Activated gamma-delta T cell (primary cell): ENCODE measurements at regions not wholly inside any gene's neighbourhood (a gene's known extent, or its start where the extent isn't known, plus 50 kb on each side); places are given as distances from the start of the nearest gene placed in this dataset.

Source experiments
- DNase-seq: peaks from one replicate; lab custom pipeline; 2025; lab: John Stamatoyannopoulos, UW

- no peak for DNase-seq
Observed at GRCh38 chr6:21469213-21469612, 124.3 kb upstream of the SOX4 start.

- no peak for DNase-seq
Observed at GRCh38 chr6:21476112-21476511, 117.4 kb upstream of the SOX4 start.

DNA sequence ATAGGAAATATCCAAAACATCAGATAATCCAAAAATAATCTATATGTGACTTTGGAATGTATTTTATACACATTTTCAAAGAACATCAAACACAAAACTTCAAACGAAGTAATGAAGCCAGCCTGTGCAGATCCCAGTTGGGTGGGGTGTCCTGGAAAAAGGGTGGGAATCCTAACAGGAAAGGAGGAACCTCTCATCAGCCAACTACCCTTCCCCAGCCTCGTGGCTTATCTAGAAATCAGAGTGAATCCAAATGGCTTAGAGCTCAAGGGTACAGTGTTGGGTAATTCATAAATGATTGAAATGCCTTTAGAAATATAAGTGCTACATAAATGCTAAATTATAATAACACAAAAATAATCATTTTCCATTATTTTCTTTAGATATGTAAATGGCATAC is 115.1 kb upstream of the SOX4 start:
- DNase-seq = no peak

DNA sequence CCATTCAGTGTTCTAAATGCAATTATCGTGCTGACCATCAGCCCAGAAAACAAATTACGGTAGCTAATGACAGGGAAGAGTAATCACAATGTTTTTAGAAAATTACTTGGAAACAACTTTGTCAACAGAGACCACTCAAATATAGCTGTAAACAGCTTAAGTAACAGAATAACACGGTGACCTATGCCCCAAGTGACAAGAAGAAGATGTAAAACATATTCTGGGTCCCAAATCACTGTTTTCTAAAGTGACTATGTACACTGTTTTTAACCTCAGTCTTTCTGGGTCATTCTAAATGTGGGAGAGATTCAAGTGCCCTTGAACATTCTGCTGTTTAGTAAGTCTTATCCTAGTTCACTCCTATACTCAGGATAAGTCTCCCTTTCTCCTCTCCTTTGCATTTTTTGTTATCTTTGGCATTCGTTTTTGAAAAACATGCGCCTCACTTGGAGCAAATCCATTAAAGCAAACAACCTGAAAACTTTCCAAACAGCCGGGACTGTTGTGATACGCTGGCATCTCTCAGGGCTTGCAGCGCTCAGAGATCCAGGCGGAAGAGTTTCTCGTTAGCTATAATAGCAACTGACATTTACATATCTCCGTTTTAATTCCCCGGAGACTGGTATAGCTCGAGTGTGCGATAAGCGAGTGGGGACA is 114.5 kb upstream of the SOX4 start:
- no peak for DNase-seq

- no peak for DNase-seq
Observed at GRCh38 chr6:21486115-21486514, 107.4 kb upstream of the SOX4 start.

DNA sequence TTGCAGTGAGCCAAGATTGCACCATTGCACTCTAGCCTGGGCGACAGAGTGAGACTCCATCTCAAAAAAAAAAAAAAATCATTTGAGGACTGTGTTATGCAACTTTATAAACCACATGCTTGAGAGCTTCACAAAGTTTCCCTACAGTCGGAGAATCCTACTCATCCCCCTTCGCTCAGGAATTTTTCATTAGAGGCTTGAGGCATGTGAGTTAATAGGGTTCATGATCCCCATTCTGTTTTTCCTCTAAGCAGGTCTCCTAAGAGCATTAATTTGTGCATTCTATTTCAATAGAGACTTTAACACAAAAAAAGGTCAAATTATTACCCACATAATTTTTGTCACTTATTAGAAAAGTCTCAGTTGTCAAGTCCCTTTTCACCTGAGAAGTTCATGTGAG is 103.7 kb upstream of the SOX4 start:
- no peak for DNase-seq

DNA sequence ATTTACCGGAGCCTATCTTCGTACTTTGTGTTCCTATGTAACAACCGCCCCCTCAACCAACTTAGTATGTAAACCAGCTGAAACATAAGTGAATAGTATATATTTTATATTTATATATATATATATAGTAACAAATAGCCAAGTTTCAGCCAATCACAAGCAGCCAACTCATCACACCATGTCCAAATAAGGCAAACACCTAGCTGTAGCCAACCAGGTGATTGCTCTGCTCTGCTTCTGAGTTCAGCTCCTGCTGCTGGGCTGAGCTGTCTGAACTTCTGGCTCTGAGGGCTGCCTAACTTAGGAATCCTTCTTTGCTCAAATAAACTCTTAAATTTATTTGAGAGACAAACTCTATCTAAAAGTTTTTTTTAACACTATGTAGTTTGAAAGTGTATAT is 101.6 kb upstream of the SOX4 start:
- no peak for DNase-seq

- no peak for DNase-seq
Observed at GRCh38 chr6:21494505-21494904, 99.0 kb upstream of the SOX4 start.

DNA sequence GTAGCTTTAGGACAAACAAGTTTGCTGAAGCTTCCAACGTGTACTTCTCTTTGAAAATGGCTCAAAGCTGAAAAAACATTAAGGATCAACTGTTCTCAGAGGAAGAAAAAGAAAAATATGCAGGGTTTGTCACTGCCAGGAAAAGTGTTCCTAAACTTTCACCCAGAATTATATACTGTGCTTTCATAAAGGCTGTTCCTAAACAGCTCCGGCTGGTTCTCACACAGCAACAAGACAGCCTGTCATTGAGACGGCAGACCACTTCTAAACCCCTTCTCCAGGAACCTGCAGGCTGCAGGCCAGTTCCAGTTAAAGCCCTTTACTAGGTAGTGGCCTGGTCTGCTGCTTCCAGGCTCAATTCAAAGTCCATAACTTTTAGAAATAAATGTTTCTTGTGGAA is 97.4 kb upstream of the SOX4 start:
- DNase-seq = no peak

DNA sequence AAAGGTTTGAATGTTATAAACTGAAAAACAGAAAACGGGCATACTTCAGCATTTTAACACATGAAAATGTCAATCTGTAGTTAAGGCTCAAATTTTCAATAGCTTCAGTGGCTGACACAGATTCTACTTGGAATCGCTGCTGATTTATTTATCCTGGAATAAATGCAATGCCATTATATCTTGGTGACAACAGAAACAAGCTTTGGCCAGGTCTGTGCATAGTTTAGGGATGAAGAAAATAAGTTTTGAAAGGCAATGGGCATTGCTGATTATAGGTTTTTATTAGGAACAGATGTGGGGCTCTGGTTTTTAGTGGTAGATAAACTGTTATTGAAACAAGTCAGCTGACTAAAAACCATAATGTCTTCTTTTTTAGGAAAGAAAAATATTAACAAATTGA is 96.8 kb upstream of the SOX4 start:
- DNase-seq = no peak

DNA sequence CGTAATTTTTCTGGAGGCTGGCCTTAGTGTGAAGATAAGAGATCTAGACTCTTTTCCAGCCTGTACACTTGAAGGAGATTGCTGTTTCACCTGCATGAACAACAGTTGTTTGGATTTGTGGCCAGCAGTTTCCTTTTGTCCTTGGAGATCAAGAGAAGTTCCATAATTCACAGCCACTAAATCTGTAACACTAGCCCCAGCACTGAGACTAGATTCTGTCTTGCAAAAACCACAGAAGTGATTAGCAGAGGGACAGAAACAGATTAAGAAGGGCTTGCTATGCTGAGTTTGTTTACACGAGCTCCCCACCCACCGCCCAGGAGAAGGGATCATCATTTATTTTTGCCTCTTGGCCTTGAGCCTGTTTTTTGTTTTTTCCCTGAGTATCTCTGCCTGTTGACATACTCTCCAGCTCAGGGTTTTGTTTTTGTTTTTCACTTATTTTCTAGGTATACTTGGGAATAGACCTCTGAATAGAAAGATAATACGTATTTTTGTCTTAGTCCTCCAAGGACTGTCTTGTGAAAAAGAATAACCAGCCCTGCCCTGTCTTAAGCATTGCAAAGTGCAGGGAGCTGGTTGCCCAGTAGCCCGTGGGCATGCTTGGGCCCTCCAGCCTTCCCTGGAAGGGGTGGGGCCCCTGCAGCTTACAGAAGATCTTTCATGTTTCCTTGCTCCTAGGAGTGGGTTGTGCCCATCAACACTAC is 93.1 kb upstream of the SOX4 start:
- no peak for DNase-seq

DNA sequence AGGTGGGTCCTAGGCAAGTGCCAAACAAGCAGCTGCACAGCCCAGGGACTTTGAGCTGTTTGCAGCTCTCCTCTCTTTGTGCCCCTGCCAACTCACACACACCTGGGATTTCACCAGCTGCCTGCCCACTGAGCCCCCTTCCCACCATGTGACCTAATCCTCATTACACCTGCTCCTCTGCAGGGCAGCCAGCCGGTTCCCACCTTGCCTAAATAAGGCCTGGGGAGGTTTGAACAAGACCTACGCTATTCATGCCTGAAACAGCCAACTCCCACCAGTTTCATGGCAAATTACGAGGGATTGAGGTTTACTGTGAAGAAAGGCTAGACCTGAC is 92.6 kb upstream of the SOX4 start:
- DNase-seq = no peak

- no peak for DNase-seq
Observed at GRCh38 chr6:21501815-21502214, 91.7 kb upstream of the SOX4 start.

GRCh38 chr6:21502682-21503081 is 90.9 kb upstream of the SOX4 start:
- no peak for DNase-seq

- DNase-seq = no peak
Observed at GRCh38 chr6:21504790-21505189, 88.8 kb upstream of the SOX4 start.

DNA sequence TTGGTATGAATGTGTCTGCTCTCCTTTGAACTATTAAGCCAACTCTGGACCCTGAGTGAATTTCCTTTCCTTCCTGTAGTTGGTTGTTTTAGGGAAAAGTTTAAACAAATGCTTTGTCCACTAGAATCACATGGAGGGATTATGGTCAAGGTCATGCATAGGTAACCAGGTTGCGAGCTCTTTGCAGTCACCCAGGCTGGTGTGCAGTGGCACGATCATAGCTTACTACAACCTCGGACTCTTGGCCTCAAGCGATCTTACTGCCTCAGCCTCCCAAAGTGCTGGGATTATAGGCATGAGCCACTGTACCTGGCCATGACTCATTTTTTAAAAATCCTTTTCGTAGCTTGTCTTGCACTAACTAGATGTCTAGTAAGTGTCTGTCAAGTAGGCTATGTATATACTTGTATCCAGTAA is 88.0 kb upstream of the SOX4 start:
- no peak for DNase-seq

- no peak for DNase-seq
Observed at GRCh38 chr6:21506126-21506525, 87.4 kb upstream of the SOX4 start.

DNA sequence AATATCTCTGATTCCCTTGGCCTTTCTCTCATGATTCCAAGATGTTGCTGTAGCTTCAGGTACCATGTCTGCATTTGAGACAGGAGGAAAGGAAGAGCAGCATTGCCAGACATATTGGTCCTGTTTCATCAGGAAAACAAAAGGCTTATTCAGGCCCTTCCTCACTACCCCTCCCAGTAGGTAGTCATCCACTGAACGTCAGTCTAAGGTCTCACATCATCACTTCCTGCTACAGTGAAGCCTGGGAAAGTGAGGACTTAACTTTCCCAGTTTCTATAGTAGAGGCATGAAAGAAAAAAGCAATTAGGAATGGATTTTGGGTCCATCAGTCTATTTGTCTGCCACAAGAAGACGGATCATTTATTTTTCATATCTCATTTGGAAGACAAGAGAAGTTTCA is 85.7 kb upstream of the SOX4 start:
- DNase-seq = no peak

DNA sequence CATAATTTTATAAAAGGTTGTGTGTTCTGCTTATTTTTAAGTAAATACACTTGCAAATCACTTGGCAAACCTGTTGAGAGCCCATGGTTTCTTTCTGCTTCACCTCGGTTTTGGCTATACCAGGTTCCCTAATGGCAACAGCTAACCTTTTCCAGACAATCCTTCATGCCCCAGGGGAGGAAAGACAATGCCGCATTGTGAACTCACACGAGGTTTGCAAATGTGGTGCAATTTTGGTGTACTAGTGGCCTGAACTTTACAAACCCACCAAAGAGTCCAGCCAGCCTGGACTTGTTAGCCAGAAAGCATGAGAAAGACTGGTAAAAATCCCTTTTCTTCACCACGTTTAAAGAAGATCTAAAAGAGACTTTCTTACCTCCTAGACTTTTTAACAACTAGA is 84.8 kb upstream of the SOX4 start:
- DNase-seq = no peak

DNA sequence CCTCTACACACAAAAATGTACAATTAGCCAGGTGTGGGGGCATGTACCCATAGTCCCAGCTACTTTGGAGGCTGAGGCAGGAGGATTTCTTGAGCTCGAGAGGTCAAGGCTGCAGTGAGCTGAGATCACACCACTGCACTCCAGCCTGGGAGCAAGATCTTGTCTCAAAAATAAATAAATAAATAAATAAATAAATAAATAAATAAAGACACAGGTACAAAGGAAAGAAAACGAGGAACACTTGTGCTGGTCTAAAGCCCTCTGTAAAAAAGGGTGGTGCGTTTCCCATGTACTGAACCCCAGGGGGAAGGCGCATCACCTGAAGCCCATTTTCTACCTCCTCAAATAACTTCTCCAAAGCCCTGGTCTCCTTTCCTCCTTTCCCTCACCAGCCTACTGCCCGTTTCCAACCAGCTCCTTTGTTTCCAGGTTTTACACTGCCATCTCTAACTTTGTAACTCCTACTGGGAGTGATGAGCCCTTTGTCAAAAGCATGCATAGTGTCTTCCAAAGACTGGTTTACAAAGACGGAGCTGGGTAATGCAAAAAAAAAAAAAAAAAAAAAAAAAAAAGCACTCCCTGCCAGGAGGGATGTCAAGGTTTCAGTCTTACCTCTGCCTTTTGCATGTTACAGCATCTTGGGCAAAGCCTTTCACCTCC is 81.5 kb upstream of the SOX4 start:
- no peak for DNase-seq

DNA sequence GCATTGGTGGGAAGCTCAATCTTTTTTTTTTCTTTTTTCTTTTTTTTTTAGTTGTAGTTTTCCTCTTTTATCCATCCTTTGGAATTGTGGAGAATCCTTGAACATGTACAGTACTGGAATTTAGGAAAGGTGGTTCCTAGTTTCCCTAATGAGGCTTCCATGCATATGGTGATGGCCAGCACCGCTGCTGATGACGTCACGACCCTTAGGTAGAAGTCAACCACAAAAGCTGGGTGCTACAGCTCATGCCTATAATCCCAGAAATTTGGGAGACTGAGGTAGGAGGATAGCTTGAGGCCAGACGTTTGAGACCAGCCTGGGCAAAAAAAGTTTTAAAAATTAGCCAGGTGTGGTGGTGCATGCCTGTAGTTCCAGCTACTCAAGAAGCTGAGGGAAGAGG is 79.3 kb upstream of the SOX4 start:
- no peak for DNase-seq

- DNase-seq = no peak
Observed at GRCh38 chr6:21518317-21518716, 75.2 kb upstream of the SOX4 start.

GRCh38 chr6:21519642-21520041 is 73.9 kb upstream of the SOX4 start:
- DNase-seq = no peak

DNA sequence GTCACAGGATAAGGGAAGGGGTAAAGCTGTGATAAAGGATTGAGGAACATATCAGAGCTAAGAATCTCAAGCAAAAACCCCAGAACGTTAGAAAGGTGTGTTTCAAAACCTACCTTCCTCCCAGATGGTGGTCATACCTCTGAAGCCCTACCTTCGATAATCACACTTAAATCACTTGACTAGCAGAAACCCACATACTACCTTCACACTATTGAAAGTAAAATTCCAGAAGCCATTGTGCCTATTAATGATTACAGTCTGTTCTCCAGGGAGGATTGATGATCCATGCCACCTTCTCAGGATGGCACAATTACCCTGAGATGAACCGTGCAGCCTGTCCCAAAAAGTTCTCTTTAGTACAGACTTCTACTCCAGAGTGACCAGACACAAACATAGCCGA is 72.3 kb upstream of the SOX4 start:
- DNase-seq = no peak
